Glomerular endothelial cell (primary cell): ENCODE measurements at regions not wholly inside any gene's neighbourhood (a gene's known extent, or its start where the extent isn't known, plus 50 kb on each side); places are given as distances from the start of the nearest gene placed in this dataset.
"Not testable (repeated sequence)": the region's sequence is repeated elsewhere in the genome, so short reads cannot be mapped to it uniquely, and the experiment has no call there.

ENCODE experiments used
- DNase-seq: peaks from one replicate; pipeline ENCODE4 v3.0.0-alpha.2; 2011; ENCODE audit warnings: low read depth, low spot score; ENCODE audit errors: extremely low read depth

DNA sequence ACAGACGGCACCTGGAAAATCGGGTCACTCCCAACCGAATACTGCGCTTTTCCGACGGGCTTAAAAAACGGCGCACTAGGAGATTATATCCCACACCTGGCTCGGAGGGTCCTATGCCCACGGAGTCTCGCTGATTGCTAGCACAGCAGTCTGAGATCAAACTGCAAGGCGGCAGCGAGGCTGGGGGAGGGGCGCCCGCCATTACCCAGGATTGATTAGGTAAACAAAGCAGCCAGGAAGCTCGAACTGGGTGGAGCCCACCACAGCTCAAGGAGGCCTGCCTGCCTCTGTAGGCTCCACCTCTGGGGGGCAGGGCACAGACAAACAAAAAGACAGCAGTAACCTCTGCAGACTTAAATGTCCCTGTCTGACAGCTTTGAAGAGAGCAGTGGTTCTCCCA is 64.5 kb downstream of the SLC30A10 start:
- DNase-seq: not testable (repeated sequence)

DNA sequence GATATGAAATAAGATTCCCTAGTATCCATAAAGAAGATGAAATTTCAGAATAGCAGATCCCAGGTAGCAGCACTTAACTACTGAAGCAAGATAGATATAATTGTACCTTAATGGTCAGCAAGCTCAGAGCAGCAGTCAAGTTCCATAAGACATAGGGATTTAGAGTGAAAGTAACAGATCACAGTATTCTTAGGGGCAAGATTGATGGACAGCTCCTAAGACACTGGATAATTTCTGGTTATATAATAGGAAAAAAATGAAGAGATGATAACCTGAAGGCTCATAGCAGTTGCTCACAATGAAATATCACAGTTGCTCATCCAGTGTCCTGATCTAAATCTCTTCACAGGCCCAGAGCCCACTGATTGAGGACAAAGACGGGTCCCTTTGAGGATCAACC is 66.0 kb downstream of the SLC30A10 start:
- DNase-seq: no peak

DNA sequence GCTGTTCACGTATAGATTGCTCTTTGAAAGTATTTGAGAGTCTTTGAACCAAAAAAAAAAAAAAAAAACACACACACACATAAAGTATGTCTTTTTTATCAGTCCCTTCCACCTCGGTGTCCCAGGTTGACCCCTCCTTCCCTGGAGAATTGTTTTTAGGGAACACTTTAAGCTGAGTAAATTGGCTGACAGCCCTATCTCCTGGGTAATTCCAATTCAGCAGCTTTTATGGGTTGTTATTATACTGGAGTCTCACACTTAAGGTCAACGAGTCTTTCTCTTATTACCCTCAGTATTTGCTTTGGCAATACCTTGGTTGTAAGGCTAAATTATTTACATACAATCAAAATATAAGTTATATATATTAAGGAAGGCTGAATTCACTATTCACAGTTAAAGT is 69.4 kb downstream of the SLC30A10 start:
- no peak for DNase-seq

DNA sequence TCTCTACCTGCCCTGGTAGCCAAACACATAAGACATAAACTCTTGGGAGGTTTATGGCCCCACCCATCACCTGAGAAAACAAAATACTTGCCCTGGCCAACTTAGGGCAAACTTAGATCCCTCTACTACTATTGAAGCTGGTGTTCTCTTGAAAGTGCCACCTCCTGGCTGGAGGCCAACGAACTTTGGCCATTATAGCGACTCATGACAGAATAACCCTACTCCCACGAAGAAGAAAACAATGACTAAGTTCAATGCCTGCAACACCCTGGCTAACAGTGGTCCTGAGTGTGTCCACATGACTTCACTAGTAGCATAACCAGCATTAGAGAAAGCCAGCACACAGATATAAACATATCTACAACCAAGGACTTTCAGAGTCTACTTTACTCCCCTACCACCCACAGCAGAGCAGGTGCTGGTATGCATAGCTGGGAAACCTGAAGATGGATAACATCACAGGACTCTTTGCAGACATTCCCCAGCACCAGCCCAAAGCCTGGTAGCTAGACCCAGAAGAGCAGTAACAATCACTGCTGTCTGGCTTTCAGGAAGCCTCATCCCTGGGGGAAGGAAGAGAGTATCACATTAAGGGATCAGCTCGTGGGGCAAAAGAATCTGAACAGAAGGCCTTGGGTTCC is 81.0 kb downstream of the SLC30A10 start:
- DNase-seq: no peak

DNA sequence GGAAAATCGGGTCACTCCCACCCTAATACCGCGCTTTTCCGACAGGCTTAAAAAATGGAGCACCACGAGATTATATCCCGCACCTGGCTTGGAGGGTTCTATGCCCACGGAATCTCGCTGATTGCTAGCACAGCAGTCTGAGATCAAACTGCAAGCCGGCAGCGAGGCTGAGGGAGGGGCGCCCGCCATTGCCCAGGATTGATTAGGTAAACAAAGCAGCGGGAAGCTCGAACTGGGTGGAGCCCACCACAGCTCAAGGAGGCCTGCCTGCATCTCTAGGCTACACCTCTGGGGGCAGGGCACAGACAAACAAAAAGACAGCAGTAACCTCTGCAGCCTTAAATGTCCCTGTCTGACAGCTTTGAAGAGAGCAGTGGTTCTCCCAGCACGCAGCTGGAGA is 88.8 kb downstream of the SLC30A10 start:
- DNase-seq: not testable (repeated sequence)

DNA sequence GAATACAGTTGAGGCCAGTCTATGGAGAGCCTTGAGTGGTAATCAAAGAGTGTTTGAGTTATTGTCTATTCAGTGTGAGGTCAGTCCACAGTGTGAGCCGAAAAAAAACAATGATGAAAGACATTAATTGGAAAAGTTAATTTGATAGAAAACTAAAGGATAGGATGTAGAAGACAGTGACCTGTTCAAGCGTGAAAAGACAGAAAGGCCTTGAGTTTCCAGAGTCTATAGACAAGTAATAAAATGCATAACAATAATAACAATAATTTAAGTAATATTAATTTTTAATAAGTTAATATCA is 90.4 kb downstream of the SLC30A10 start:
- no peak for DNase-seq

DNA sequence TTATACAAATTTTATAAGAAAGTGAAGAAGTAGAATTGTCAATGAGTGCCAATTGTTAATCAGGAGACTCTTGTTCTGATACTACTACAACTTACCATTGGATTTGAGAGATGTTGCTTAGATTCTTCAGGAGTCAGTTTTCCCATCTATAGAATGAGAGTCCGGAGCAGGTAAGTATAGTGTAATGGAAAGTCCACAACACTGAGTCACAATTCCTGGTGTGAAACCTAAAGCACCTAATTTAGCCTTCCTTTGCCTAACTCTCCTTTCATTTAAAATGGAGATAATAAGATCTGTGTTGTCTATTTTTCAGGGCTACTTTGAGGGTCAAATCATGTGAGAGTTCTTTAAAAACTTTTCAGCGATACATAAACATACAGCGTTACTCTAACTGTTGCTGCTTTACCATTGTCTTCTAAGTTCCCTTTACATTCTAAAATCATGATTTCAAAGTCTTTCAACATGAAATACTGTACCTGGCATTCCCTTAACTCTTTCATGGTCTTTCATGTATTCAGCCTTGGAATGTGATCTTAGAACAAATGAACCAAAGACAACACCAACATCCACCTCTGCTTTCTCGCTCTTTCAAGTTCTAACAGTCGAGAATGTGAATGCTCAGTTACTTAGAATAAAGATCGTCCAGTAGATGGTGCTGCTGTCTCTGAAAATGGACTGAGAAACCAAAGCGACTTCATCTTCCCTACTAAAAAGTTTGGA is 90.9 kb downstream of the SLC30A10 start:
- peak; percentile 23 for DNase-seq

DNA sequence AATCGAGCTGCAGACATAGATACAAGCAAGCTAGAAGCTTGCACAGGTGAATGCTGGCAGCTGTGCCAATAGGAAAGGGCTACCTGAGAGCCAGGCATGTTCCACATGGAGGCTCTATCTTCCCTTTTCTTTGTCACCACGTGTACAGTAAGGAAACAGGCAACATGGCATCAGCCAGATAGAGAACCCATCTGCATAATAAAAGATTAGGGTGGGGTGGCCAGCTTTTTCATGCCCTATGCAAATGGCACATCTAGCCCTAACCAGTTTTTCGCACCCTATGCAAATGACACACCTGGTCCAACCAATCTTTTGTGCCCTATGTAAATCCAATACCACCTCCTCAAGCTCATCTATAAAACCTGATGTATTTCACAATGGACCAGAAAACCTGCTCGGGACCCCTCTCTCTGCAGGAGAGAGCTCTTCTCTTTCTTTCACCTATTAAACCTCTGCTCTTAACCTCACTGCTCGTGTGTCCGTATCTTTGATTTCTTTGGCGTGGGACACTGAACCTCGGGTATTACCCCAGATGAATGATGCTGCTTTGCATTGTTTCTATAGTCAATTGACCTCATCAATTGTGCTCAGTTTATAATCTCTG is 93.9 kb downstream of the SLC30A10 start:
- DNase-seq: no peak

DNA sequence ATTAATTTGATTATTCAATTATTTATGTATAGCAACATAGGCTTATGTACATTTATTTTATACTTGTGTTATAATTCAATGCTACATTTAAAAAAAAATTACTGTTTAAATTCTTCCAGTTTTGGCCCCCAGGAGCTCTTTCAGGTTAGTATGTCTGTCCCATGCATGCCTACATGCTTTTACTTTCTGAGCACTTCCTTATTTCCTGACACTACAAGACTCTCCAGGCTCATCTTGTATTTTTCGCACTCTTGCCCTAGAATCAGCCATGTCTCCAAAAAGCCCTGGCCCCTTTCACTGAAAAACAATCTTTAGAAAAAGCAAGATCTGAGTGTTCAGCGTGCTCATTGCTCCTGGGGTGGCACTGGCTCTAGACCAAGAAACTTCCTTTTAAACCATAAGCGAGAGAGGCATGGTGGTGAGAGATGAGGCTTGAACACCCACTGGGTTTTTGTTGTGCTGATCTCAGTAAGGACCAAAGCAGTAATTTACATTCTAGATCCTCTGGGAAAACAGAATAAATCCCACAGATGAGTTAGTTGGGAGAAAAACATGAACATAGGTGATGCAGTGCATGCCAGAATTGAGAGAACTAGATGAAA is 95.0 kb downstream of the SLC30A10 start:
- DNase-seq: no peak

DNA sequence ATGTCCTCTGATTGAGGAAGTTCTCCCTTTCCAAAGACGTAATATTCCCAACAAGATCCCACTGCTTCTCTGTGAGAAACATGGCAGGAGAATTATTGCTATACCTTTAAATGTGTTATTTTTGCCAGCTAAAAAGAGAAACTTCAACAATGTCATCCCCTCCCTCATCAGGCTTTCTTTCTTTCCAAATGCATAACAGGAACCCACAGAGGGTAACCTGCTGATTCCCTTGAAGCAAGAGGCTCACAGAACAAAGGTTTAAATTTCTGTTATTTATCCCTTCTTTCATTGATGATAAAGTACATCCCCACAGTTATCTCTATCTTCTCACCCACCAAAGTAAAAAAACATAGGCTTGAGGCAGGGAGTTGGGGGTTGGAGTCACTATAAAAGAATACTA is 102.1 kb downstream of the SLC30A10 start:
- DNase-seq: no peak

DNA sequence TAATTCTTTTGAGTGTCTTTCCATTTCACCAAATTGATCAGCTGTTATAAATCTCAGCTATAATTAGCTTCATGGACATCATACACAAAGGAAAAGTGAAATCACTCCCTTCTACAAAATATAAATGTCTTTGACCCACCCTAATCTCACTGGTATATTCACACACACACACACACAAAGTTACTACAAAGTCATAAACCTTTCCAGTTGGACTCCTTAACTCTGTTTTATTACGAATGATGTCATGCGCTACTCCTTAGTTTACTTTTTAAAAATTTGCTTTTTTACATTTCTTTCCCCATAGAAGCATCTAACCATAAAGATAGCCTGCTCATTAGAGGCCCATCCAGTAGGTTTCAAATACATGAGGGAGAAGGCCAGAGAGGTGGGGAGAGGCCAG is 103.0 kb downstream of the SLC30A10 start:
- DNase-seq: no peak

DNA sequence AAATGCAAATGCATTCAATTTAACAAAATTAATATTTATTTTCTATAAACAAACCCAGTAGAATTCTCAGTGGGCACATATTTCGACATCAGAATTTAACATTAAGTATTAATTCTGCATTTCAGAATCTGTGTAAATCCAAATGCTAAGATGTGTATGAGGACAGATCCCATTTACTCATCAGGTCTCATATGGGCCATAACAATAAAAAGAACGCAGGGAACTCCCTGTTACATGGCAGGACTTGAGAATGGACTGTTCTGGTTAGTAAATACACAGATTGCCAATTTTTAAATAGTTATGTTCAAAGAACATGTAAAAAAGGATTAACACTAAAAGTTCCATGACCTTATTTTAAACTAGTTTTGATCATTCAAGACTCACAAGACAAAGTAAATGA is 104.0 kb downstream of the SLC30A10 start:
- no peak for DNase-seq

DNA sequence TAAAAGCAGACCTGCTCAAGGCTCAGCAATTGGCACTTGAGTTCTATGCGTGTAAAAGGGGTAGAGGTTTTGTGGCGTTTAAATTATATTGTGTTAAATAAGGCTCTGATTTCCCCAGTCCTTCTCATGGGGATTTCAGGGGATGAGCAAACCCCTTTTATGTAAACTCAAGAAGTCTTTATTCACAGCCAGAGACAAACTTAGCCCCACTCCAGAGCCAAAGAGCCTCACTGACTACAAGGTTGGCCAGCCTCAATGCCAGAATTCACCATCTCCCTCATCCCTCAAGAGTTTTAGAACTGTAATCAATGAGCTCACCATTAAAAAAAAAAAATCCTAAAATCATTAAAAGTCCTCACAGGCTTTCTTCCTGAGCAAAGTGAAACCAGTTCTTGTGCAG is 107.8 kb downstream of the SLC30A10 start:
- DNase-seq: no peak

DNA sequence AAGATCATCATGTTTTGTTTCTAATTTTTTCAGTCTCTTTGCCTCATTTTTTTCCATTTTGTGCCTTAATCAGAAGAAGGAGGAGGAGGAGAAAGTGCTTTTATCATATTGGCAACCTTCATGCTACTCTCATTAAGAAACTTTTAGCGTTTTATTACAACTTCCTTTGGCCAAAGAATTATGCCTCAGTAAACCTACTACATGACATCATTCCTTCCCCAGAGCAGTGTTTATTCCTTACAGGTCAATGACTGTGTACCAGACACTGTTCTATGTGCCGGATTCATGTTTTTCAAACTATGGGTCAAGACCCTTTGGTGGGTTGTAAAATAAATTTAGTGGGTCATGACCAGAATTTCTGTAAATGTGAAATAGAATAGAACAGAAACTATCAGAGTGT is 110.4 kb downstream of the SLC30A10 start:
- DNase-seq: no peak

DNA sequence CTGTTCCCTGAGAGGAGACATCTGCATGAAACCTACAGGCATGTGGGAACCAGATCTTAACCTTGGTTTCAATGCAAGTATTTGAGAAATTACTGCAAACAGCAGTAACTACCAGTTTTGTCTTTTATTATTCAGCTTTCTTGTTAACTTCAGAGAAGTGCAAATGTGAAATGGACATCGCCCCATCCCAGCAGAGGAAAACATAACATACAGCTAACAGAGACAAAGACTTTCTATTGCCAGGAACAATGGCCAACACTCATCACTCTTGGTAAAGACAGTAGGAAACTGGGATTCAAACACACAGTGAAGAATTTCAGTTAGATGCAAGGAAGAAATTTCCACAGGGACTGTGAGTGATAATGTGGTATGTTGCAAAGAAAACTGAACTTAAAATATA is 115.1 kb downstream of the SLC30A10 start:
- no peak for DNase-seq

DNA sequence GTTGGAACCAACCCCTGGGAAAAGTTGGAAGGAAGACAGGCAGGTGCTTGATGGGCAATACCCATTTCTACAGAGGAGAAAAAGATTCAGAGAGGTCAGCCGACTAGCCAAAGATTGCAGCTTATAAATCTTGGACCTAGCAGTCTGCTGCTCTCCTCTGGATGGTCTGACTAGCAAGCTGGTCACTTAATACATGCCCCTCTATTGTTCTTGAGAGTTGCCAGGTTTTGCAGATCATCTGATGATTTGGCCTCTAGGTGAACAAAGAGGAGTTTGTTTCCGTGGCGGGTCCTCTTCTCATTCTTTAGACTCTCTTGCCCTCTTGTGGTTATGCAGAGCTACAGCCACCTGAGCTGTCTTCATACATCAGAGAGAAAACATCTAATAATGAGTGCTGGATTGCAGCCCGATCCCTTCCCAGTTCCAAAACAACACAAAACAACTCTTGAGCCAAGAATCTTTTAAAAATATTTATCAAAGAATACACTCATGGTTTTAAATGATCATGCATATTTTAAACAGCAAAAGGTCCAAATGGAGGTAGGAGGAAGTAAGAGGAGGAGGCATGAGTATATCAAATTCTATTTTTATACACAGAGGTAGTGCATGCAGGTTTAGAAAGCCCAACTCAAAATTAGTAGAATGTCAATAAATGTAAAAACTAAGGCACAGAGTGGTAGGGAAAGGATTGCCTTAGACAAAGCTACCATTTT is 115.7 kb downstream of the SLC30A10 start:
- DNase-seq: peak; percentile 10

DNA sequence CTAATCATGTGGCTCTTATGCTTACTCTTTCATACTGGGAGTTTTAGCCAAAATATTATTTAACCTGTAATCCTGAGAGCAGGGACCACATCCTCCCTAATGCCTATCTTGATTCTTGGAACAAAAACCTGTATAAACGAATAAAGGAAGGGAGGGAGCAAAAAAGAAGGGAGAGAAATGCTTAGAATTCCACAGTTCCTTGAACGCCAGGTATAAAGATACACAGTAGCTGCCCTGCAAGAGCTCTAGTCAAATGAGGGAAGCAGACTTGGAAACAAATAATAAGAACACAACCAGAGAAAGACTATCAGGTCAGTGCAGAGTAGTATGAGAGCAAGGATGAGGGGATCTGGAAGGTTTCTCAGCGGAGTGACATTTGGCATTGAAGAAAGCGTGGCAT is 116.3 kb downstream of the SLC30A10 start:
- DNase-seq: no peak

DNA sequence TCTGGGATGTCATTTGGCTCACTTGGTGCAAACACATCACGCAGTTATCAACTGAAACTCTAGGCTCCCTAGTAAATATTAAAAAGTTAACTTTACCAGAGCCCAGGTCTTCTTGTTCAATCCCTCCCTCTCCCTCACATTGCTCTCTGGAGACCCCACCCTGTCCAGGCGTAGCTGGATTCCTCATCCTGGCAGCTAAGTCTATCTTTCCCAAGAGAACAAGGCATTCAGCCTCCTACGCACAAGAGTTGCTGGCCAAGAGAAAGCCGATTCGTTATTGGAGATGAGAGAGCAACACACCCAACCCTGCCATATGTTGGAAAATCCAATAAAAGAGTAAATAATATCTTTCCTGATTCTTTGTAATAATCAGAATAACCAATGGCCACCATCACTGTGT is 117.9 kb downstream of the SLC30A10 start:
- no peak for DNase-seq

DNA sequence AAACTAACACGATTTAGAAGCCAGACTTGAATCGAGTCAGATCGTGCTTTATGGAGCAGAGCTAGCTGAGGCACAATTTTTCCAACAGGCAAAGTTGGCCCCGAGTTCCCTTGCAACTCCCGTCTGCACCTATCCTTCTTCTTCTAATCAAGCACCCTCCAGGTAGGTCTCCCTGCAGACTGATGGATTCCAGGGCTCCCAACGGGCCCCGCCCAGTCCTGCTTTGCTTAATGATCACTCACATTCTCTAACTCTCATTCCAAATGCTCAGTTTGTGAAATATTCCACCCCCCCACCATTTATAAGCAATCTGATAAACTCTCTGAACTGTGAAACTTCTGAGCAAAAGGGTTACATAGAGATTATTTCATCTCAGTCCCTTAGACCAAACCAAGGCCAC is 119.6 kb downstream of the SLC30A10 start:
- no peak for DNase-seq

DNA sequence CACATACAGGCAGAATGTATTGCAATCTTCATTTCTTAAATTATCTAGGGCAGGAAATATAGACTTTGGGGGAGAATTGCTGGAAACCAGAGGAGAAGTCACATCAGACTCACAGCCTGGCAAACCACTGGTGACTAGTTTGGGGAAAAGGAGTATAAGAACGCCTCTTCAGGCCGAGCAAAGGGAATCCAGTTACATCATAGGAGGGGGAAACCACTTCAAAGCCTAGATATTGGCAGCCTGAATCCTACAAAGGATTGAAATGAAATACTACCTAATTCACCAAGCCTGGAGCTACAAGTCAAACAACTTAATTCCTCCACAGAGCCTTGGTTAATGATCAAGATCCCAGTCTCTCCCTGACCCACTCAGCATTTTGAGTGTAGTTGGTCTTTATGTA is 121.7 kb downstream of the SLC30A10 start:
- DNase-seq: no peak

DNA sequence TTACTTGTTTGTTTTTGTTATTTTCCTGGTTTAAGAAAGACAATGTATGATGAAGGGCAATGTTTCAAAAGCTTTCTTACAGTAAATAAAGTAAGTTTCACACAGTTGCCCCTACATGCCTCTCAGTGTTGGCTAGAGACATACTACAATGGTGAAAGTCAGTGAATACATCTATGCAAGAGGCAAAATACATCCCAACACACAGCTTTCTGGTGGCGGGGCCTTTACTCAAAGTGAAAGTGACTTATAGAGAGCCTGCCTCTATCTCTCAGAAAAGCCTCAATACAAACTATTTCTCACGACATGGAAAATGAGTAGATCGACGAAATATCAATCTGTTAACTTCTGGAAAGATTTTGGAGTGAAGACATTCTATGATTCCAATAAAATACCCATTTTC is 122.3 kb downstream of the SLC30A10 start:
- no peak for DNase-seq

DNA sequence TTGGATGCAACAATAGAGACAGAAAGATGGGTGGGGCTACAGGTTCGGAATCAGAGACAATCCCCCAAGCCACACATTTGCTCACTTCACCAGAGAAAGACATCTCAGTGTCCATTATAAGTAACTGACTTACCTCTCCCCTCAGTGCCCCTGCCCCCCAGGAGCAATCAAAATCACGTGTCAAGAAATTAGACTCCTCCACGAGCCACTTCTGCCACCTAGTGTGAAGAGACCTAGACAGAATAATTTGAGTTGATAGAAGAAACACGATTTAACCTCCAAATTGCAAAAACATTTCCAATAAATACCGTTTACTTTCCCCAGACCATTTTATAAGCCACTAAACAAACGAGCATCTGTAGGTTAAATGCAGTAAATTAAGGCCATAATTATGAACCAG is 123.2 kb downstream of the SLC30A10 start:
- DNase-seq: no peak
